H1 (cell line): ENCODE measurements at regions not wholly inside any gene's neighbourhood (a gene's known extent, or its start where the extent isn't known, plus 50 kb on each side); places are given as distances from the start of the nearest gene placed in this dataset.
"Not testable (repeated sequence)": the region's sequence is repeated elsewhere in the genome, so short reads cannot be mapped to it uniquely, and the experiment has no call there.

ENCODE experiments used
- CTCF ChIA-PET: fragments of 300-600 bp; sonication (Branson Sonifier 250); formaldehyde crosslinking; loops from one replicate; lab custom pipeline; 2021; ENCODE audit not compliant: partially characterized antibody; lab: Charles Lee
- POLR2A ChIA-PET: fragments of 300-600 bp; sonication (Branson Sonifier 250); formaldehyde crosslinking; loops from one replicate; lab custom pipeline; 2021; ENCODE audit warnings: inconsistent platforms; ENCODE audit not compliant: partially characterized antibody; lab: Charles Lee
- DNase-seq, 2 experiments: peaks; one replicate each; pipeline versions ENCODE4 v3.0.0 to v3.0.0-alpha.2; 2010 to 2022; ENCODE audit warnings: low spot score in 2 of 2, low read depth in 1 of 2, mixed read lengths in 1 of 2
- FAIRE-seq: peaks from 2 replicates; lab custom pipeline; 2011; peaks lifted over from hg19 to GRCh38; lab: Jason Lieb, UNC
- H2AFZ ChIP-seq: 2 replicates; pipeline ENCODE4 v1.8.1; 2012; ENCODE audit warnings: low read length, inconsistent platforms
- H2AK5ac ChIP-seq: 2 replicates; pipeline ENCODE4 v1.6.1; 2013; ENCODE audit warnings: low read depth, low read length
- H2BK120ac ChIP-seq: replicated peaks from 2 replicates; pipeline ENCODE3; 2013; ENCODE audit warnings: low read depth, low read length, inconsistent platforms
- H2BK12ac ChIP-seq: 2 replicates; pipeline ENCODE4 v1.6.1; 2013; ENCODE audit warnings: low read depth, low read length
- H2BK15ac ChIP-seq: 2 replicates; pipeline ENCODE4 v1.6.1; 2013; ENCODE audit warnings: low read length
- H2BK20ac ChIP-seq: 2 replicates; pipeline ENCODE4 v1.6.1; 2013; ENCODE audit warnings: low read length
- H2BK5ac ChIP-seq: 2 replicates; pipeline ENCODE4 v1.6.1; 2013; ENCODE audit warnings: low read depth, low read length
- H3K14ac ChIP-seq: 2 replicates; pipeline ENCODE4 v1.6.1; 2013; ENCODE audit warnings: inconsistent platforms; ENCODE audit not compliant: insufficient read length
- H3K18ac ChIP-seq: 2 replicates; pipeline ENCODE4 v1.6.1; 2013; ENCODE audit warnings: low read length; ENCODE audit errors: extremely low read depth
- H3K23ac ChIP-seq: 2 replicates; pipeline ENCODE4 v1.6.1; 2013; ENCODE audit warnings: inconsistent platforms; ENCODE audit not compliant: insufficient read length
- H3K23me2 ChIP-seq: 2 replicates; pipeline ENCODE4 v1.6.1; 2013; ENCODE audit warnings: low read depth, low read length
- H3K27ac ChIP-seq: 2 replicates; pipeline ENCODE4 v1.6.1; 2011; ENCODE audit warnings: low read depth, low read length, inconsistent platforms
- H3K27me3 ChIP-seq, 4 experiments: replicated peaks in 1 of 4; 1 replicate in 1 of 4; 2 replicates in 3 of 4; pipeline versions ENCODE4 v1.6.1 to v1.8.1; 2011 to 2013; ENCODE audit warnings: low read length in 3 of 4, mild to moderate bottlenecking in 3 of 4, inconsistent platforms in 2 of 4, mixed read lengths in 2 of 4, moderate library complexity in 1 of 4; ENCODE audit not compliant: control insufficient read depth in 3 of 4, insufficient read depth in 3 of 4; ENCODE audit errors: extremely low read depth in 1 of 4
- H3K36me3 ChIP-seq, 4 experiments: 2 replicates each; pipeline versions ENCODE4 v1.6.1 to v1.8.1; 2011 to 2013; ENCODE audit warnings: mild to moderate bottlenecking in 4 of 4, low read length in 3 of 4, moderate library complexity in 2 of 4, control low read depth in 1 of 4, inconsistent platforms in 1 of 4; ENCODE audit not compliant: insufficient read depth in 4 of 4, control insufficient read depth in 2 of 4
- H3K4ac ChIP-seq: replicated peaks from 2 replicates; pipeline ENCODE3; 2013; ENCODE audit warnings: low read length, low read depth, mixed read lengths, inconsistent platforms; ENCODE audit not compliant: insufficient read length
- H3K4me1 ChIP-seq, 4 experiments: replicated peaks in 1 of 4; 1 replicate in 1 of 4; 2 replicates in 3 of 4; pipeline versions ENCODE4 v1.6.1 to v1.8.1; 2011 to 2013; ENCODE audit warnings: low read length in 3 of 4, inconsistent platforms in 2 of 4, mixed read lengths in 1 of 4; ENCODE audit not compliant: insufficient read depth in 4 of 4, control insufficient read depth in 3 of 4
- H3K4me2 ChIP-seq, 2 experiments: 2 replicates each; pipeline versions ENCODE4 v1.6.1 to v1.8.1; 2011 to 2013; ENCODE audit warnings: low read depth in 2 of 2, low read length in 2 of 2, control low read depth in 1 of 2, inconsistent platforms in 1 of 2, mild to moderate bottlenecking in 1 of 2; ENCODE audit not compliant: insufficient read depth in 1 of 2
- H3K4me3 ChIP-seq, 4 experiments: fragments of 200-600, 300-600 bp in 1 of 4; sonication (generic), shearing (Covaris generic), sonication (Bioruptor Twin) in 1 of 4; 2 replicates each; pipeline versions ENCODE4 v1.5.1 to v1.8.1; 2011 to 2016; ENCODE audit warnings: low read length in 4 of 4, low read depth in 3 of 4, control low read depth in 2 of 4, inconsistent platforms in 2 of 4, mild to moderate bottlenecking in 2 of 4, mixed read lengths in 1 of 4, moderate library complexity in 1 of 4; ENCODE audit not compliant: insufficient read depth in 2 of 4; ENCODE audit errors: extremely low read depth in 1 of 4
- H3K56ac ChIP-seq: replicated peaks from 2 replicates; pipeline ENCODE3; 2013; ENCODE audit warnings: low read depth, mild to moderate bottlenecking, mixed read lengths, low read length, inconsistent platforms; ENCODE audit not compliant: insufficient read length
- H3K79me1 ChIP-seq: 2 replicates; pipeline ENCODE4 v1.6.1; 2013; ENCODE audit warnings: low read depth, low read length, control low read depth
- H3K79me2 ChIP-seq, 2 experiments: 2 replicates each; pipeline versions ENCODE4 v1.6.1 to v1.8.1; 2012 to 2013; ENCODE audit warnings: low read length in 2 of 2, mild to moderate bottlenecking in 2 of 2, inconsistent platforms in 1 of 2; ENCODE audit not compliant: insufficient read depth in 2 of 2, control insufficient read depth in 1 of 2
- H3K9ac ChIP-seq, 4 experiments: replicated peaks in 1 of 4; 1 replicate in 1 of 4; 2 replicates in 3 of 4; pipeline versions ENCODE4 v1.6.1 to v1.8.1; 2011 to 2013; ENCODE audit warnings: low read depth in 3 of 4, low read length in 3 of 4, control low read depth in 2 of 4, mild to moderate bottlenecking in 2 of 4, moderate library complexity in 2 of 4, inconsistent platforms in 1 of 4; ENCODE audit errors: extremely low read depth in 1 of 4
- H3K9me3 ChIP-seq, 2 experiments: 2 replicates each; pipeline versions ENCODE4 v1.6.1 to v1.8.1; 2012 to 2013; ENCODE audit warnings: mild to moderate bottlenecking in 2 of 2, moderate library complexity in 2 of 2, control low read depth in 1 of 2, inconsistent platforms in 1 of 2, low read depth in 1 of 2, low read length in 1 of 2, mixed read lengths in 1 of 2; ENCODE audit not compliant: insufficient read depth in 2 of 2
- H4K20me1 ChIP-seq, 2 experiments: replicated peaks in 1 of 2; 2 replicates each; pipeline versions ENCODE3 to v1.8.1; 2011 to 2013; ENCODE audit warnings: inconsistent platforms in 2 of 2, low read length in 2 of 2, mild to moderate bottlenecking in 1 of 2; ENCODE audit not compliant: insufficient read depth in 2 of 2, control insufficient read depth in 1 of 2
- H4K5ac ChIP-seq: 2 replicates; pipeline ENCODE4 v1.6.1; 2013; ENCODE audit warnings: low read length, low read depth, mixed read lengths, inconsistent platforms; ENCODE audit not compliant: insufficient read length
- H4K8ac ChIP-seq: 2 replicates; pipeline ENCODE4 v1.8.0; 2013; ENCODE audit warnings: mild to moderate bottlenecking, moderate library complexity, low read length, inconsistent platforms; ENCODE audit not compliant: insufficient read depth; ENCODE audit errors: extremely low read depth
- H4K91ac ChIP-seq: replicated peaks from 2 replicates; pipeline ENCODE3; 2013; ENCODE audit warnings: low read length, mixed read lengths, inconsistent platforms; ENCODE audit not compliant: insufficient read length
- WGBS, 2 experiments: shearing (Covaris generic) in 1 of 2; methylation state at CpG; one replicate each; pipeline versions ENCODE4 v1.1.6 to v1.1.7; 2013 to 2015; ENCODE audit warnings: low lambda C conversion rate in 2 of 2, mixed read lengths in 2 of 2, inconsistent platforms in 1 of 2, low coverage in 1 of 2, missing lambda C conversion rate in 1 of 2; ENCODE audit not compliant: insufficient replicate concordance in 2 of 2, insufficient coverage in 1 of 2, insufficient read length in 1 of 2; ENCODE audit errors: extremely low coverage in 1 of 2, missing lambda C conversion rate in 1 of 2; 5-methylcytosine and 5-hydroxymethylcytosine counted together

GRCh38 chr10:45056806-45057205 is 56.1 kb downstream of the ZNF22 start:
- H3K36me3 ChIP-seq, H3K4ac ChIP-seq, H3K9ac ChIP-seq, H2AFZ ChIP-seq, H4K8ac ChIP-seq, H4K20me1 ChIP-seq, H2BK20ac ChIP-seq, POLR2A ChIA-PET, H2BK120ac ChIP-seq, CTCF ChIA-PET, H3K4me3 ChIP-seq, FAIRE-seq, H2AK5ac ChIP-seq, H3K4me1 ChIP-seq, H3K18ac ChIP-seq, H3K4me2 ChIP-seq, H2BK15ac ChIP-seq, H3K23me2 ChIP-seq, H3K79me2 ChIP-seq, H3K27me3 ChIP-seq, H3K9me3 ChIP-seq, H3K79me1 ChIP-seq, H3K27ac ChIP-seq, H2BK12ac ChIP-seq, H2BK5ac ChIP-seq, H3K14ac ChIP-seq, H4K91ac ChIP-seq, DNase-seq, H3K56ac ChIP-seq, H3K23ac ChIP-seq, H4K5ac ChIP-seq: not testable (repeated sequence)
- 100% methylated on average over 1 of the region's 1 CpG; no CpG with 5 or more reads in 1 of the 2 experiments for WGBS, 2 experiments
